ENCODE measurements at regions not wholly inside any gene's neighbourhood (a gene's known extent, or its start where the extent isn't known, plus 50 kb on each side); places are given as distances from the start of the nearest gene placed in this dataset.

GRCh38 chr2:234580686-234581085 lies 83.8 kb upstream of the ARL4C start:
- TF ChIP-seq CTCF (IDR thresholded peaks at IDR 0.05 in 4 of 5, conservative IDR thresholded peaks at IDR 0.05 in 1 of 5): no peak
- no peak for TF ChIP-seq POLR2A (IDR thresholded peaks at IDR 0.05)
